Right ventricle myocardium superior (tissue), 1 donor: ENCODE measurements at regions not wholly inside any gene's neighbourhood (a gene's known extent, or its start where the extent isn't known, plus 50 kb on each side); places are given as distances from the start of the nearest gene placed in this dataset.

Experiments used
- ATAC-seq: fragments of 200-7000 bp; cut with Tn5 transposase; one replicate; pipeline ENCODE4 v1.9.1; 2020; ENCODE audit warnings: mild to moderate bottlenecking; ENCODE audit not compliant: poor library complexity
- DNase-seq: peaks from one replicate; pipeline ENCODE4 v3.0.0-alpha.2; 2020
- intact Hi-C: fragments of 100-400 bp; cut with DNase I; formaldehyde crosslinking; loops from one replicate; pipeline ENCODE4 v1.11.2; 2022
- donor health status: DM: no; HTN: yes; CAD: no; lungs with severe emphysema.

- DNase-seq (no peak), ATAC-seq (no peak)
- intact Hi-C loops: no loop called here
Observed at GRCh38 chr14:25929881-25930615, 667.8 kb downstream of the NOVA1 start.

GRCh38 chr14:25911831-25912230 lies 686.0 kb downstream of the NOVA1 start:
- no peak for DNase-seq
- intact Hi-C loops: no loop called here
- no peak for ATAC-seq

DNA sequence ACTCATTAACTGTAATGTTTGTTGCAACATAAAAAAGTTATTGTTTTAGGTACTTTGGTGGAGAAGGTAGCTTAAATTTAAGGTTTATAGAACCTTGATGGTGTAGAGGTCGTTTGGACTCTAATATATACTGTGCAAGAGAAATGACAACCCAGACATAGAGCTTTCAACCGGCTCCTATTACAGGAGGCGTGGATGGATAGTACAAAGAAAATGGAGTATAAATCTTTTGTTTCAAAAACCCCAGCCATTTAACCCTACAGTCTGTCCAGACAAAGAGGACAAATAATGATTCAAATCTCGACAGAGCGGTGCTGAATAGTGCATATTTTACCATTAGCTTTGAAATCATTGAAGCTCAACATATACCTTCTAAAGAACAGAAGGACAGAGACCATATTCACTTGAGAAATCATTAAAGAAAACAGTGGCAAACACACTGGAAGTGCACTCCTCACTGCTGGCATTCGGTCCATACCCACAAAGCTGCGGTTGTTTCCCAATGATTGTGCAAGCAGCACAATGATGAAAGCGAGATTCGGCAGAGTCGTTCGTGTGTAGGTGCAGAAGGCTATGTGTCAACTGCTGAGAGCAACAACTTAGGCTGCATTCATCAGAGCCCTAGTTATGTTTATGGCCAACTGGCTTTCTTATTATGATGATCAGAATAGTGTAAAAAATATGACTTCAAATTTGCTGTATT lies 688.6 kb downstream of the NOVA1 start:
- ATAC-seq (no peak), DNase-seq (no peak)
- intact Hi-C loops: no loop called here

- intact Hi-C loops: no loop called here
- no peak for DNase-seq
- no peak for ATAC-seq
Observed at GRCh38 chr14:25908277-25909044, 689.4 kb downstream of the NOVA1 start.

DNA sequence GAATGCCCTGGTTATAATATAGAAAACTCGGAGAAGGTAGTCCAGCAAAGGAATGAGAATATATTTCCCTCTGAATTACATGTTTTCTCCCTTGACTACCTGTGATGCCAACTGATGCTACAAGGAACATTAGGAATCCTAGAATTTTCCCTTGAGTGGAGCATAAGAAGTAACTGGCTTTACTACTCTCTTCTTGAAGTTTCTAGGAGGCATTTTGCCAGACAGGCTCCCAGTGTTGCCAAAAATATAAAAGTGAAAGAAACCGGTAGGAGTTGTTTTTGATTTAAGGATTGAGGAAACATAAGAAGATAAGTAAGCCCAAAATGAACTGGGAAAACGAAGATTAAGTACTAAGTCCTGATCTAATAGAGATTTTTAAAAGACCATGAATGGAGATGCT lies 693.4 kb downstream of the NOVA1 start:
- DNase-seq: no peak
- intact Hi-C loops: no loop called here
- no peak for ATAC-seq

DNA sequence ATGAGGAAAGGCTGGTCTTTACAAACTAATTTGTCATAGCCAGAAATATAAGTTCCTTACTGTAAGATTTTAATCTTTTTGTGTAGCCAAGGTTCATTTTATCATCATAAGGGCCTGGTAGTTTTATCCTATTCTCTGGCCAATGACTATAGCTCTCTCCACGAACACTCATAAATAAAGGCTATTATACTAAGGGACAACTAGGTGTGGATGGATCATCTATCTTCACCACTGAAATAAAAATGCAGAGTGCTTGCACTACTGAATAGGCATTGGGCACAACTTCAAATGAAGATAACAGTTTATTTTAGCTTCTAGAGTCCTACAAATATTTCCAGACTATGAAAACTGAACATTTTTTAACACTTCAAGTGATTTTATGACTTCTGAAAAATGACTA lies 698.6 kb downstream of the NOVA1 start:
- DNase-seq: no peak
- ATAC-seq: no peak
- intact Hi-C loops: no loop called here

DNA sequence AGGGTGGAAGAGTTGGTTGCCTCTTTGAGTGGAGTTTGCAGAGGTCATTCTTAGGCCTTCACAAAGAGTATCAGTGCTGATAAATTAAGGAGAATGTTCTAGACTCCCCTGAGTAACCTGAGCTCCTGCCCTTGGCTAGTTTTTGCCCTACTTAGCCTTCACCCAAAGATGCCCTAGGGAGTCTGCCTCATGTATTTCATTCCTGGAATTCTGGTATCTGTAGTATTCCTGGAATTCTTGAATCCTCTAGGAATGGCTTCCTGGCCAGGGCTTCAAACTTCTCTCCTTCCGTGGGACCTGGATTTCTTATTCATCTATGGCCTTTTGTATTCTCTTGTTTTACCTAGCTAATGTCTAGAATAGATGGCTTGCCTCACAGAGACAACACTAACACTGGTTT lies 701.1 kb downstream of the NOVA1 start:
- no peak for DNase-seq
- no peak for ATAC-seq
- intact Hi-C loops: no loop called here

GRCh38 chr14:25895740-25896139 lies 702.1 kb downstream of the NOVA1 start:
- intact Hi-C loops: no loop called here
- no peak for DNase-seq
- no peak for ATAC-seq

GRCh38 chr14:25887251-25887878 lies 710.5 kb downstream of the NOVA1 start:
- ATAC-seq: no peak

GRCh38 chr14:25884657-25885056 lies 713.2 kb downstream of the NOVA1 start:
- DNase-seq (no peak), ATAC-seq (no peak)
- intact Hi-C loops: no loop called here

More at GRCh38 chr14:25887251-25887878, 710.5 kb downstream of the NOVA1 start:
- DNase-seq: no peak
- intact Hi-C loops: no loop called here

GRCh38 chr14:25882899-25883298 lies 714.9 kb downstream of the NOVA1 start:
- DNase-seq: no peak
- no peak for ATAC-seq
- intact Hi-C loops: no loop called here

GRCh38 chr14:25875475-25875874 lies 722.4 kb downstream of the NOVA1 start:
- DNase-seq (no peak), ATAC-seq (no peak)
- intact Hi-C loops: no loop called here

DNA sequence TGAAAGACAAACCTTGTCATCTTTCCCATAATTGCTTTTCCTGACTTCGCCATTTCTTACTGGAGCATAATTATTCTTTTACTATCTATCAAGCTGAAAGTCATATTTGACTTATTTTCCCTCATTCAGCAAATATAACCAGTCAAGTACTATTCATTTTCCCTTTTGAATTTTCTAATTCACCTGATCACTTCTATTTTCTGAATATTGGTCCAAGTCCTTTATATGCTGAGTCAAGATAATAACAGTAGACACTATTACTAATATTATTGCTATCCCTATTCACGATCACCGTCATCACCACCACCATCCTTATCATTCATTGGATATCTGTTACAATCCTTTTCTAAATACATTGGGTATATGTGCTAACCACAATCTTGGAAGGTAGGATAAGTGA lies 728.0 kb downstream of the NOVA1 start:
- ATAC-seq (no peak), DNase-seq (no peak)
- intact Hi-C loops: no loop called here

- intact Hi-C loops: no loop called here
- ATAC-seq (no peak), DNase-seq (no peak)
Observed at GRCh38 chr14:25868521-25869314, 729.1 kb downstream of the NOVA1 start.

DNA sequence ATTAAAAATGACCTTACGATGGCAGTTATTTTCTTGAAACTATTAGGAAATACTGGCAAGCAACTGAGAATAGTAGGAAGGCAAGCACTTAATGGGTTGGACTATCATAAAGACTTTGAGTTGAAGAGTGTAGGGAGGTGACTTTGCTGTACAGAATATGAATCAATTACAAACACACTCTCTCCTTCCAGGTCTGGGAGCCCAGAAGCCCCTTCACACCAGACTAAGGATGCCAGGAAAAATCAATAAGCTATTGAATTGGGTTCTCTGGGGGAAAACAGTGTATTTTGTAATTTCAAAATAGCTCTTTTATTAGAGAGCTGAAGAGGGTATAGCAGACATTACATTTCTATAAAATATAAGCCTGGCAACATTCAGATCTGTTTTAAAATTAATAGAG lies 736.4 kb downstream of the NOVA1 start:
- no peak for DNase-seq
- no peak for ATAC-seq
- intact Hi-C loops: no loop called here

- ATAC-seq (no peak), DNase-seq (no peak)
- intact Hi-C loops: no loop called here
Observed at GRCh38 chr14:25848601-25849000, 749.2 kb downstream of the NOVA1 start.

DNA sequence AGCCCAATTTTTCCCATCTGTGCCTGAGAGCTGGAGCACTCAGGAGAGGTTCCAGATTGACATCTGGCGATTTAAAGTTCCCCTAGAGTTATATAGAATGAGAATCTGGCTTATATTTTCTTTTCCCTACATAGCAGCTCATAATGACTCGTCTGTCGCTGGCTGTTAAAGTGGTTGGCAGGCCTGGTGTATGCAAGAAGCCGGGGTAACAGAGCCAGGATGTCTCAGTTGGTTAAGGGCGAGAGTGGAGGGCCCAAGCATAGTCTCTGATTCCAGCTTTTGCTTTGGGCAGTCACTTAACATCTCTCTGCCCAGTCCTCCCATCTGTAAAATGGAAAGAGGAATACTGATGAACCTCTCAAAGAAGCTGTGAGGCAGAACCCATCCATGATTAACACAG lies 751.6 kb downstream of the NOVA1 start:
- ATAC-seq (no peak), DNase-seq (no peak)
- intact Hi-C loops: no loop called here
